Breast epithelium (tissue), 4 donors: ENCODE measurements at regions not wholly inside any gene's neighbourhood (a gene's known extent, or its start where the extent isn't known, plus 50 kb on each side); places are given as distances from the start of the nearest gene placed in this dataset.

Experiments
- DNase-seq, 2 donors: peaks; one replicate each; pipeline ENCODE4 v3.0.0-alpha.2; 2019; ENCODE audit warnings: low spot score in 2 of 2
- H3K27ac ChIP-seq, 2 donors: fragments of 200-600 bp; sonication (generic) in 1 of 2; one replicate each; pipeline ENCODE4 v1.5.1; 2016 to 2019; ENCODE audit warnings: mild to moderate bottlenecking in 1 of 2
- H3K27me3 ChIP-seq, 2 donors: fragments of 200-600 bp; sonication (generic) in 1 of 2; one replicate each; pipeline versions ENCODE4 v1.5.1 to v1.6.0; 2017 to 2019; ENCODE audit warnings: control low read depth in 1 of 2, mild to moderate bottlenecking in 1 of 2
- H3K36me3 ChIP-seq: fragments of 200-600 bp; one replicate; pipeline ENCODE4 v1.5.1; 2019
- H3K4me1 ChIP-seq, 2 donors: fragments of 200-600 bp; sonication (generic); one replicate each; pipeline ENCODE4 v1.5.1; 2016 to 2019; ENCODE audit warnings: control low read depth in 1 of 2
- H3K4me3 ChIP-seq, 3 donors: fragments of 200-600 bp; sonication (generic); 1 replicate in 2 of 3; 2 replicates in 1 of 3; pipeline ENCODE4 v1.5.1; 2016 to 2019; ENCODE audit warnings: mild to moderate bottlenecking in 3 of 3, moderate library complexity in 2 of 3
- H3K9me3 ChIP-seq, 2 donors: fragments of 200-600 bp; sonication (generic) in 1 of 2; one replicate each; pipeline ENCODE4 v1.5.1; 2016 to 2019; ENCODE audit warnings: control low read depth in 1 of 2
- POLR2A ChIP-seq: fragments of 450-650 bp; IDR thresholded peaks from one replicate; pipeline ENCODE4 v1.6.1; 2016; ENCODE audit warnings: antibody characterized with exemption, mild to moderate bottlenecking, moderate library complexity
- POLR2AphosphoS5 ChIP-seq, 3 donors: sonication (generic); formaldehyde crosslinking; IDR thresholded peaks; one replicate each; pipeline ENCODE4 v1.6.1; 2017; ENCODE audit warnings: antibody characterized with exemption in 3 of 3
- intact Hi-C: fragments of 100-400 bp; cut with DNase I; formaldehyde crosslinking; loops from one replicate; pipeline ENCODE4 v1.15.1; 2023; ENCODE audit warnings: low total_unique reads
- TF ChIP-seq, protein P1 (sequence below), 3 donors: fragments of 450-650 bp; IDR thresholded peaks; one replicate each; pipeline ENCODE4 v1.5.1; 2016 to 2017; ENCODE audit warnings: antibody characterized with exemption in 3 of 3, mild to moderate bottlenecking in 3 of 3, moderate library complexity in 3 of 3

DNA sequence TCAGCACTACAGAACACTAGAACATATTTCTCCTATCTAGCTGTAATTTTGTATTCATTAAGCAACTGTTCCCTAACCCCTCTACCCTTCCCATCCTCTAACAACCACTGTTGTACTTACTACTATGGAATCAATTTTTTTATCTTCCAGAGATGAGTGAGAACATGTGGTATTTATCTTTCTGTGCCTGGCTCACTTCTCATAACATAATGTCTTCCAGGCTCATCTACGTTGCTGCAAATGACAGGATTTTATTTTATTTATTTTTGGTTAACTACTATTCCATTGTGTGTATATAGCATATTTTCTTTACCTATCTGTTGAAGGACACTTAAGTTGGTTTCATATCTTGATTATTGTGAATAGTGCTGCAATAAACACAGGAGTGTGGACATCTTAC is 200.9 kb upstream of the CHRM2 start:
- Histone ChIP-seq H3K9me3 (peaks cover 6 to 17% of the 10 kb centered on the region in 2 donors), H3K27me3 (no peaks in the 10 kb centered on the region), H3K4me1 (no peaks in the 10 kb centered on the region), H3K4me3 (no peak overlapping the region), H3K36me3 (no peaks in the 10 kb centered on the region), H3K27ac (no peak overlapping the region)
- intact Hi-C loops, result no loop called here
- DNase-seq, result no peak
- TF ChIP-seq, protein P1, sequence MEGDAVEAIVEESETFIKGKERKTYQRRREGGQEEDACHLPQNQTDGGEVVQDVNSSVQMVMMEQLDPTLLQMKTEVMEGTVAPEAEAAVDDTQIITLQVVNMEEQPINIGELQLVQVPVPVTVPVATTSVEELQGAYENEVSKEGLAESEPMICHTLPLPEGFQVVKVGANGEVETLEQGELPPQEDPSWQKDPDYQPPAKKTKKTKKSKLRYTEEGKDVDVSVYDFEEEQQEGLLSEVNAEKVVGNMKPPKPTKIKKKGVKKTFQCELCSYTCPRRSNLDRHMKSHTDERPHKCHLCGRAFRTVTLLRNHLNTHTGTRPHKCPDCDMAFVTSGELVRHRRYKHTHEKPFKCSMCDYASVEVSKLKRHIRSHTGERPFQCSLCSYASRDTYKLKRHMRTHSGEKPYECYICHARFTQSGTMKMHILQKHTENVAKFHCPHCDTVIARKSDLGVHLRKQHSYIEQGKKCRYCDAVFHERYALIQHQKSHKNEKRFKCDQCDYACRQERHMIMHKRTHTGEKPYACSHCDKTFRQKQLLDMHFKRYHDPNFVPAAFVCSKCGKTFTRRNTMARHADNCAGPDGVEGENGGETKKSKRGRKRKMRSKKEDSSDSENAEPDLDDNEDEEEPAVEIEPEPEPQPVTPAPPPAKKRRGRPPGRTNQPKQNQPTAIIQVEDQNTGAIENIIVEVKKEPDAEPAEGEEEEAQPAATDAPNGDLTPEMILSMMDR (IDR thresholded peaks at IDR 0.05), result no peak
- no peak for TF ChIP-seq POLR2A
- no peak for TF ChIP-seq POLR2AphosphoS5 (IDR thresholded peaks at IDR 0.05)

DNA sequence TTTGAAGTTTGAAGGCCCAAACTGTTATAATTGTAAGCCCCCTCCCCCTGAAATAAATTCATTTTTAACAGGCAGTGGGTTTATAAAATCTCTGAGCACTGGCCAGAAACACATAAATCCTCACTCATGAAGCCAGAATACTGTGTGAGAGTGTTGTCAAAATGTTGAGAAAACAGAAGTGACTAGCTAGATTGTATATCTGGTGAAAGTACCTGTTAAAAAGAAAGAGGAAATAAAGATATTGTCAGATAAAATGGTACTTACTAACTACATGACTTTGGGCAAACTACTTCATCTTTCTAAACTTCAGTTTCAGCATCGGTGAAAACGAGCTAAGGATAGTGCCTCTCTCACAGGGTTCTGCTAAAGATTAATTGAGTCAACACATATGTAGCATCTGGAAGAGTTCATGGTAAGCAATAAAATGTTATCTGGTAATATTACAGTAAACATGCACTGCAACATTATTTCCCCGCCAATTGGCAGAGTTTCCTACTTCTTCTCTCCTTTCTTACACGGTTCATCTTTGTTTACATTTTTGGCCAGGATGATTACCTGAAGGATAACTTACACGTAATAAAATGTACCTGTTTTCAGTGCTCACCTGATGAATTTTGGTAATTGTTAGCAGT is 202.5 kb upstream of the CHRM2 start:
- DNase-seq, result no peak
- intact Hi-C loops, result no loop called here
- TF ChIP-seq POLR2A, result no peak
- TF ChIP-seq, protein P1 (IDR thresholded peaks at IDR 0.05), result no peak
- no peak for TF ChIP-seq POLR2AphosphoS5 (IDR thresholded peaks at IDR 0.05)
- Histone ChIP-seq H3K4me1 (no peaks in the 10 kb centered on the region), H3K4me3 (no peak overlapping the region), H3K27me3 (no peaks in the 10 kb centered on the region), H3K9me3 (peaks cover 0 to 1% of the 10 kb centered on the region in 2 donors), H3K36me3 (no peaks in the 10 kb centered on the region), H3K27ac (no peak overlapping the region)

DNA sequence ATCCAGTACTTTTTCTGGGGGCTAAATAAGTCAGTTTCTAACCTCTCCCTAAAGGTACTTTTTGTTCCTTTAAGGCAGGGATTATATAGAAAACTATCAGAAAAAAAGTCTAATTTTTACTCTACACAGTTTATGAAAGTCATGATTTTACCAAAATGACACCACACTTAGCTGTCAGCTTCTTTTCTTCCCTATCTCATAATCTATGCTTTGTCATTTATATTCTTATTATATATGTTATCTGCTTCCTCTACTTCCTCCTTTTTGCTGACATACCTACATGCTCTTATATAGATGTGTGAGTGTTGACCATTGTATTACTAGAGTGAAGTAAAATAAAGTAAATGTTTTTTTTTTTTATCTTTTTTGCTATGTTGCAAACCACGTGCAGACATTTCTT is 203.9 kb upstream of the CHRM2 start:
- Histone ChIP-seq H3K9me3 (no peaks in the 10 kb centered on the region), H3K27me3 (no peaks in the 10 kb centered on the region), H3K4me1 (no peaks in the 10 kb centered on the region), H3K36me3 (no peaks in the 10 kb centered on the region), H3K27ac (no peak overlapping the region), H3K4me3 (no peak overlapping the region)
- no peak for DNase-seq
- intact Hi-C loops, result no loop called here
- TF ChIP-seq, protein P1 (IDR thresholded peaks at IDR 0.05), result no peak
- TF ChIP-seq POLR2AphosphoS5 (IDR thresholded peaks at IDR 0.05), result no peak
- no peak for TF ChIP-seq POLR2A

DNA sequence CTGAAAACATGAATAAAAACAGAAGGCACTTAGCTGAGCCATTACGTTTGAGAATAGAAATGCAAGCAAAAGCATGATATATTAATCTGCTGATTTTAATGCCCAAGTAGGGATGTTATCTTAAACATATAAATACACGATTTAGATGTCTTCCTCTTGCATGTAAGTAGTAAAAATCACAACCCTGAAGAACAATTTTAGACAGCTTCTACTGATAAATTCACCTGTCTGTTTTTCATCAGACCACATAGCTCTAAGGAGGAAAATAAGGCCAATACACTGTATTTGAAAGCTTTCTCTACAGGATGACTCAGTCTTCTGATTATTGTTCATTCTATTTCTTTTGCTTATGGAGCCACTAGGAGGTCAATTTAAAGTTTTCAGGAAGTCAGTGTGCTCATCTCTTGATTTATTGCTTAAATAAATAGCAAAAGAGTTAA is 210.9 kb upstream of the CHRM2 start:
- Histone ChIP-seq H3K36me3 (no peaks in the 10 kb centered on the region), H3K4me3 (no peak overlapping the region), H3K4me1 (no peaks in the 10 kb centered on the region), H3K9me3 (no peaks in the 10 kb centered on the region), H3K27ac (no peak overlapping the region), H3K27me3 (no peaks in the 10 kb centered on the region)
- intact Hi-C loops, result no loop called here
- no peak for TF ChIP-seq POLR2A
- no peak for TF ChIP-seq POLR2AphosphoS5 (IDR thresholded peaks at IDR 0.05)
- TF ChIP-seq, protein P1 (IDR thresholded peaks at IDR 0.05), result no peak
- no peak for DNase-seq

DNA sequence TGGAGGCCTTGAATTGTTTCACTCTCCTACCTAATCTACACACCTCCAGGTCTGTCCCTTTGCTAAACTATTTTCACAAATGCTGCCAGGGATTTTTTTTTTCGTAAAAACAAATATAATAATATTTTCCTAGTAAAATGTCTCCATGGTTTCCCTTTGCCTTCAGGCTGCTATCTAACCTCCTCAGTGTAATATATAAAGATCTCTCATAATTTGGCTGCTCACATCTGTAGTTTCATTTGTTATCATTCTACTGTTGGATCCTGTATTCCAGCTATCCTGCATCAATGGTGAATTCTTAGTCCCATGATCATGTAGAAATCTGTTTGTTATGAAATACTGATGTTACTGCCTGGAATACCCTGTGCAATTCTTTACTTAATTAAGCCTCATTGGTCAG is 211.9 kb upstream of the CHRM2 start:
- no peak for DNase-seq
- H3K9me3 ChIP-seq, result no peaks in the 10 kb centered on the region
- H3K27ac ChIP-seq, result no peak overlapping the region
- TF ChIP-seq POLR2A (no peak), POLR2AphosphoS5 (IDR thresholded peaks at IDR 0.05) (no peak)
- TF ChIP-seq, protein P1 (IDR thresholded peaks at IDR 0.05), result no peak
- no peaks in the 10 kb centered on the region for H3K36me3 ChIP-seq
- H3K27me3 ChIP-seq, result no peaks in the 10 kb centered on the region
- intact Hi-C loops, result no loop called here
- H3K4me1 ChIP-seq, result no peaks in the 10 kb centered on the region
- no peak overlapping the region for H3K4me3 ChIP-seq
